ENCODE measurements at regions not wholly inside any gene's neighbourhood (a gene's known extent, or its start where the extent isn't known, plus 50 kb on each side); places are given as distances from the start of the nearest gene placed in this dataset.

DNA sequence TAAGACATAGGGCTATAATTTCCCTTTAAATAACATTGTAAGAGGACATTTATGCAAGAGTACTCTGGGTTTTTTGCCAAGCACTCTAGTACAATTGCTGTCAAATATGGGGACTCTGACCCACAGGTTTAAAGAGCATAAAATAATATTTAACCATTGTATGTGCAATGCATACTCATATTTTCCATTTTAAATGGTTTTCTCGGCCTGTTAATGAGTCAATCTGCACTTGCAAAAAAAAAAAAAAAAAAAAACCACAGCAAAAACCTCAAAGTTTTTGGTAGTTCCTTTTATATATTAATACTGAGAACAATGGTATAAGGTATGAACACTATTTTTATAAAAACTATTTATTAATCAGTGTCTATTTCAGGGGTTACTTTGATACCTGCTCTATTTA lies 304.0 kb upstream of the CBLB start:
- DNase-seq (ENCODE audit: low read depth in 2 of 2), result no peak

DNA sequence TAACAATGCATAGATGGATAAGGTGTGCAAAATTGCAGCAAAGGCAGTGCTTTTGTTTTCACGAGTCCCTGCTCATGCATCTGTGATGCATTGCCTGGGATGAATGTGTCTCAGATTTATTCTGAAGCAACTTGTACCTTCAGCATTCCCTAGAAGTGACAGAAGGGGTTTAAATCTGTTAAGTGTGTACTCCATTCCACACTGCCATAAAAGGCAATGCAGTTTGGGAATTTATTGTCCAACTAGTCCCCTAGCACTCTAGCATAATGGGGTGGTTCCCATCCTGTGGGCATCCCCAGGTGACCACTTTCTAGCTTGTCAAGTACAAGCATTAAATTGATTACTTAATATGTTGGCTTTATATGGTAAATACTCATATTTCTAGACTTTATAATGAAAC lies 306.5 kb upstream of the CBLB start:
- no peak for DNase-seq (ENCODE audit: low read depth in 2 of 2)

DNA sequence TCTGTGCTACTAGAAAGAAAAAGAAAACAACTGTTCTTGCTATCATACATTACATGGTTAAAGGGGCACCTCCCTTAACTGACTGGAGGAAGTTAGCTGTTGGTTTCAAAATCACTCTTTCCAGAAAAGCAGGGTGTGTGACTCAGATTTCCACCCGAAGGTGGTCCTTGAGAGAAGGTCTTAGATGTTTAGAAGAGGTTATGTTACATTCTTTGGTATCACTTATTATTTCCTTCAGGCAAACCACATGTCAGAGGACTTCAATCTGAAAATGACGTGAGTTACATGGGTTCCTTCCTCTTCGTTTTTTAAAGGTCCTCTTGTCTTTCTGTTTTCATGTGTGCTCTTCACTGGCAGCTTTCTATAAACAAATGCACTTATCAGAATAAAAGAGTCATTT lies 307.9 kb upstream of the CBLB start:
- peak; percentile 11 to 47 for DNase-seq (ENCODE audit: low read depth in 2 of 2)

DNA sequence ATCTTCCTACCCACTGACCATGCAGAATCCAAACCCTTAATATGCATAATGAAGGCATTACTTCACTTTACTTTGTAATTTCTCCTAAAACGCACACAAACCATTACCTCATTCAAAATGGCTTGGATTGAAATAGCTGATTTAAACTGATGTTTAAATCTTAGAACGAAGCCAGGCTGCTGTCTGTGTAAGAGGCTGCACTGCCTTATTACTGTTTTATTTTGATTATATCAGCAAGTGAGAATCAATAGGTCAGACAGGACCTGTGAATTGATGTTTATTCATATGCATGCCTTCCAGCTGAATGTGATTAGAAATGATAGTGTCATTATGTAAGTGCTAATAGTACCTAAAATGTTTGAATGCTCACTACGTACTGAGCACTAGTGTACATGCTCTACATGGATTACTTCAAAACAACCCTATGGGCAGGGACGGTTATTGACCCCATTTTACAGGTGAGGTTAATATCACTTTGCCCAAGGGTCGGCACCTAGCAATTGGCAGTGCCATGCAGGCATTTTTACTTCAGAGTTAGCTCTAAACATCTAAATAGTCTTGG lies 314.2 kb upstream of the CBLB start:
- DNase-seq (ENCODE audit: low read depth in 2 of 2), result no peak

- no peak for DNase-seq (ENCODE audit: low read depth in 2 of 2)
Observed at GRCh38 chr3:106183762-106184391, 315.1 kb upstream of the CBLB start.

DNA sequence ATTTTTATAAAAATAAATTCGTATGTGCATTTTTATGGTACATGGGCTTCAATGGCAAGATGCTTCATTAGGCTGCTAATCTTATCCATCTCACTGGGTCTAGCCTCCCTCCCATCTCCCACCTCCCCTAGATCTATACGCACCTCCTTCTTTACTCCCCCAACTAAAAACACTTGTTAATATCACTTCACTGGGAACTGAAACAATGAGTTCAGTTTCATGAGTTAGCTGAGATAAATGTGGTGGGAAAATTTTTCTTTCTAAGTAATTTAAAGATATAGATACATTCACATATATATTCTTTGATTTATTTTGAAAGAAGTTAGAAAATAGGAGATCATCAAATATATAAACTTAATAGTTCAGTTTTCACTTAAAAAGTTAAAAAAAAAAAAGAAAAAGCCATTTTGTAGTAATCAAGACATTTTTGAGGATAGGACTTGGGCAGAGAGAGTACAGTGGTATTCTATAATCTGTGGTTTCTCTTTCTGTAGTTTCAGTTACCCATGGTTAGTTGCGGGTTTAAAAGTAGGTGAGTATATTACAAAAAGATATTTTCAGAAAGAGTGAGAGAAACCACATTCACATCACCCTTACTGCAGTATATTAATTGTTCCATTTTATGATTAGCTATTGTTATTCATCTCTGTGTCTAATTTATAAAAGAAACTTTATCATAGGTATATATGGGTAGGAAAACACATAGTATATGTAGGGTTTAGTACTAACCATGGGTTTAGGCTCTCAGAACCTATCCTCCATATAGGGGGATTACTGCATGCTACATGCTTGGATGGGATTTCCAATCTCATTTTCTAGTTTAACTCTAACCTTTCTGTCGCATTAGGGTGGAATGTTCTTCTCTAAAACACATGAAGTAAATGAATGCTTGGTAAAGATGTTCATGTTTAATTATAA lies 316.0 kb upstream of the CBLB start:
- no peak for DNase-seq (ENCODE audit: low read depth in 2 of 2)

DNA sequence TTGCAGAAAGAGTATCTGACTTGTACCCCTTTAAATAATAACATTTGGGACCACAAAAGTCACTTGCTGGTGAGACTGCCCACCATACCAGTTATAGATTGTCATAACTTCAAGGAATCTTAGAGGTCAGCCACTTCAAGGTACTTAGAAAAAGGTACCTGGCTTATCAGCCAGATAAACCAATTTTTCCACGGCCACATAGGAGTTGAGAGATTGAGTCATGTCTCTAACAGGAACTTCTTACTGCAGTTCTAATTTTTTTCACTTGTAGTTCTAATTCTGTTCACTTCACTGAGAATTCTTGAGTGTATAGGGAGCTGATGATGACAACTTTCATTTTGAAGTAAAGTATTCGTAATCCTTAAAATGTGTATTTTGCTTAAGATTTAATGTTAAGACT lies 317.1 kb upstream of the CBLB start:
- no peak for DNase-seq (ENCODE audit: low read depth in 2 of 2)

- no peak for DNase-seq (ENCODE audit: low read depth in 2 of 2)
Observed at GRCh38 chr3:106190296-106190695, 321.5 kb upstream of the CBLB start.

GRCh38 chr3:106191211-106191610 lies 322.4 kb upstream of the CBLB start:
- no peak for DNase-seq (ENCODE audit: low read depth in 2 of 2)

- no peak for DNase-seq (ENCODE audit: low read depth in 2 of 2)
Observed at GRCh38 chr3:106191913-106192312, 323.1 kb upstream of the CBLB start.

- no peak for DNase-seq (ENCODE audit: low read depth in 2 of 2)
Observed at GRCh38 chr3:106193876-106194275, 325.1 kb upstream of the CBLB start.

DNA sequence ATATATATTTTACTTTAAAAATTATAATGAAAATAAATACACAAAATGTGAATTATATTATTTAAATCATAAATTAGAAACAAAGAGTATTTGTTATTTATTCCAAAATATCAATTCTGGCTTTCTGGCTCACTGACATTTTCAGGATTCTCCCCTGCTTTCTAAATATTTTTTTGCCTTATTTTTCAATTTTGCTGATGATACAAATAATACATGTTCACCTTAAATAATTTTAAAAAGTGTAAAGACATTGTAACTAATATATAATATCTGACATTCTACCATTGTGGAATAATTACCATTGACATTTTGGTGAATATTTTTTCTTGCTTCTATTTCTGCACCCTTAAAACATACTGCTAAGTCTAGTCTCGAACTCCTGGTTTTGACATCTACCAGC lies 325.9 kb upstream of the CBLB start:
- no peak for DNase-seq (ENCODE audit: low read depth in 2 of 2)

- no peak for DNase-seq (ENCODE audit: low read depth in 2 of 2)
Observed at GRCh38 chr3:106197532-106198194, 328.9 kb upstream of the CBLB start.

- DNase-seq (ENCODE audit: low read depth in 2 of 2), result no peak
Observed at GRCh38 chr3:106204160-106204868, 335.5 kb upstream of the CBLB start.

DNA sequence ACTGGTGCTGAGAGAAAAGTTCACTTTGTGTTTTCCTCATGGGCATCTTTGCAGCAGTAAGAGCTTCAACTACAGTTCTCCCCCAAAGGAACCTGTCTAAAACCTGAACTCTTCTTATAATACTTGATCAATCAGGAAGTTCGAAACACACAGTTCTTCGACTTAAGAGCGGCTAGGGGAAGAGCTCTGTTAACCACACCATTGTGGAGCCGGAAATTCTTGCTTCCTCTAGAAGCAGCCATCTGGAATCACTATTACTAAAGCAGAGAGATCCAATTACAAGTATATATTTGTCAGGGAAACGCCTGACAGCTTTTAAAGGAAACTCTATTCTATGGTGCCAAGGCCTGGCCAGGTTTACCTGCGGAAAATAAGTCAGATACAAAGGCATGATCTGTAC lies 337.3 kb upstream of the CBLB start:
- DNase-seq (ENCODE audit: low read depth in 2 of 2), result no peak

- DNase-seq (ENCODE audit: low read depth in 2 of 2), result no peak
Observed at GRCh38 chr3:106206613-106207012, 337.8 kb upstream of the CBLB start.

- no peak for DNase-seq (ENCODE audit: low read depth in 2 of 2)
Observed at GRCh38 chr3:106208251-106208650, 339.4 kb upstream of the CBLB start.

GRCh38 chr3:106208967-106209366 lies 340.2 kb upstream of the CBLB start:
- DNase-seq (ENCODE audit: low read depth in 2 of 2), result no peak

GRCh38 chr3:106209482-106209881 lies 340.7 kb upstream of the CBLB start:
- no peak for DNase-seq (ENCODE audit: low read depth in 2 of 2)

GRCh38 chr3:106210923-106211322 lies 342.1 kb upstream of the CBLB start:
- no peak for DNase-seq (ENCODE audit: low read depth in 2 of 2)

DNA sequence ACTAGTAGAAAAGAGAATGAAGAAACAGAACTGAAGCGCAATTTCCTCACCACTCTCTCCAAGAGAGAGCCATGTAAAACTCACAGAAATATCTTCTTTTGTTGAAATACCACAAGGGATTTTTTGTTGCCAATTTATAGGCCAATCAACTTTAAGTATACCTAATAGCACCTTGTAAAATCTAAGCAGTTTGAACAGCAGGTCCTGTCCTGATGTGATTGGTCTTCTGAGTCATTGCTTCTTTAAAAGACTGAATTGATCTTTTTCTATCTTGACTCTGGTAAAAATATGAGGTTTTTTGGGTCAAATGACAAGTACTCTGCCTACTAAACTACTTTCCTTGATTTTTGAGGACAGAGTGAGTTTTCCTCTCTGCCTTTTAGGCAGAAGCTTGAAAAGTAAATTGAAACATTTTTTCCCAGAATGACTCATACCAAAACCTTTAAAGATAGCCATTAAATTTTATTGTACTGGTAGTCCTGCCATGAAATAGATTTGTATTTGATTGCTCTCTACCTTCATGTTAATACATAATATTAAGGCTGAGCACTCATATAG lies 343.9 kb upstream of the CBLB start:
- no peak for DNase-seq (ENCODE audit: low read depth in 2 of 2)

- no peak for DNase-seq (ENCODE audit: low read depth in 2 of 2)
Observed at GRCh38 chr3:106213954-106214353, 345.1 kb upstream of the CBLB start.

Measured in stimulated activated CD4-positive, alpha-beta T cell treated with anti-CD3 and anti-CD28 coated beads, Interleukin-4, amount 100 ng/mL, for 48 hours (primary cell).